ENCODE measurements at regions not wholly inside any gene's neighbourhood (a gene's known extent, or its start where the extent isn't known, plus 50 kb on each side); places are given as distances from the start of the nearest gene placed in this dataset.

DNA sequence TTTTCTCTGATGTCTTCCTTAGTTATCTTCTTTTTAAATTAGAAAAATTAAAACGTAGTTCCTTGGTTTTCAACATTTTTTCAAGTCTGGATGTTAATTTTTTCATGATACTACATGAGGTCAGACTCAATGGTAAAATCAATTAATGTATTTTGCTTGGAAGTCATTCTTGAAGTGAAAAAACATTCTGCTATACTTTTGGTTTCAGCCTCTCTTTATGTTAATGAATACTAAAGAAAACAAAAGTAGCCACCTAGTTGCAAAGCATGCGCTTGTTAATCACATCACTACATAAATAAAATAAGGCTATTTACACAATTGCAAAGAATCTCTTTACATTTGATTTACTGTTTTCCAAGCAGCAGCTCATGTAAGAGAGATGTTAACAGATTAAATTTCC lies 170.4 kb downstream of the LIPI start:
- TF ChIP-seq, protein P1, sequence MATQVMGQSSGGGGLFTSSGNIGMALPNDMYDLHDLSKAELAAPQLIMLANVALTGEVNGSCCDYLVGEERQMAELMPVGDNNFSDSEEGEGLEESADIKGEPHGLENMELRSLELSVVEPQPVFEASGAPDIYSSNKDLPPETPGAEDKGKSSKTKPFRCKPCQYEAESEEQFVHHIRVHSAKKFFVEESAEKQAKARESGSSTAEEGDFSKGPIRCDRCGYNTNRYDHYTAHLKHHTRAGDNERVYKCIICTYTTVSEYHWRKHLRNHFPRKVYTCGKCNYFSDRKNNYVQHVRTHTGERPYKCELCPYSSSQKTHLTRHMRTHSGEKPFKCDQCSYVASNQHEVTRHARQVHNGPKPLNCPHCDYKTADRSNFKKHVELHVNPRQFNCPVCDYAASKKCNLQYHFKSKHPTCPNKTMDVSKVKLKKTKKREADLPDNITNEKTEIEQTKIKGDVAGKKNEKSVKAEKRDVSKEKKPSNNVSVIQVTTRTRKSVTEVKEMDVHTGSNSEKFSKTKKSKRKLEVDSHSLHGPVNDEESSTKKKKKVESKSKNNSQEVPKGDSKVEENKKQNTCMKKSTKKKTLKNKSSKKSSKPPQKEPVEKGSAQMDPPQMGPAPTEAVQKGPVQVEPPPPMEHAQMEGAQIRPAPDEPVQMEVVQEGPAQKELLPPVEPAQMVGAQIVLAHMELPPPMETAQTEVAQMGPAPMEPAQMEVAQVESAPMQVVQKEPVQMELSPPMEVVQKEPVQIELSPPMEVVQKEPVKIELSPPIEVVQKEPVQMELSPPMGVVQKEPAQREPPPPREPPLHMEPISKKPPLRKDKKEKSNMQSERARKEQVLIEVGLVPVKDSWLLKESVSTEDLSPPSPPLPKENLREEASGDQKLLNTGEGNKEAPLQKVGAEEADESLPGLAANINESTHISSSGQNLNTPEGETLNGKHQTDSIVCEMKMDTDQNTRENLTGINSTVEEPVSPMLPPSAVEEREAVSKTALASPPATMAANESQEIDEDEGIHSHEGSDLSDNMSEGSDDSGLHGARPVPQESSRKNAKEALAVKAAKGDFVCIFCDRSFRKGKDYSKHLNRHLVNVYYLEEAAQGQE (IDR thresholded peaks at IDR 0.05; ENCODE audit: insufficient read depth in 1 of 2, low read depth in 2 of 2, low read length in 2 of 2) = no peak
- no peak for TF ChIP-seq TAF1 (IDR thresholded peaks at IDR 0.05; ENCODE audit: borderline replicate concordance, insufficient read depth, low read length)
- no peak for TF ChIP-seq SIN3A (IDR thresholded peaks at IDR 0.05; ENCODE audit: borderline replicate concordance, insufficient read depth, low read length)
- TF ChIP-seq POLR2AphosphoS5 (IDR thresholded peaks at IDR 0.05; ENCODE audit: low read depth, low read length) = no peak

Data from PFSK-1 (cell line).